Epithelial cell of esophagus (primary cell): ENCODE measurements at regions not wholly inside any gene's neighbourhood (a gene's known extent, or its start where the extent isn't known, plus 50 kb on each side); places are given as distances from the start of the nearest gene placed in this dataset.

ENCODE experiments used
- DNase-seq: peaks from one replicate; pipeline ENCODE4 v3.0.0; 2010; ENCODE audit warnings: low read depth
- H3K4me3 ChIP-seq: 2 replicates; pipeline ENCODE4 v1.5.1; 2011; ENCODE audit warnings: mild to moderate bottlenecking, low read length, control low read depth
- CTCF ChIP-seq: IDR thresholded peaks from 2 replicates; pipeline ENCODE4 v1.5.1; 2011; ENCODE audit warnings: low read depth, mild to moderate bottlenecking, low read length, control low read depth, inconsistent platforms; ENCODE audit not compliant: insufficient read depth; ENCODE audit errors: missing control alignments

- TF ChIP-seq CTCF, result no peak
- DNase-seq, result peak; percentile 56
- H3K4me3 ChIP-seq, result no peak overlapping the region
These were observed 171.5 kb upstream of the AKIRIN2 start for GRCh38 chr6:87873556-87873955.

GRCh38 chr6:87870556-87870955, 168.5 kb upstream of the AKIRIN2 start:
- TF ChIP-seq CTCF, result no peak
- DNase-seq, result peak; percentile 25

GRCh38 chr6:87869064-87869905, 167.3 kb upstream of the AKIRIN2 start:
- no peak for DNase-seq
- no peak for TF ChIP-seq CTCF
- H3K4me3 ChIP-seq, result no peak overlapping the region

More at GRCh38 chr6:87870556-87870955, 168.5 kb upstream of the AKIRIN2 start:
- no peak overlapping the region for H3K4me3 ChIP-seq

GRCh38 chr6:87860902-87861301, 158.9 kb upstream of the AKIRIN2 start:
- TF ChIP-seq CTCF, result no peak
- DNase-seq, result no peak

GRCh38 chr6:87858440-87858839, 156.4 kb upstream of the AKIRIN2 start:
- DNase-seq, result no peak
- H3K4me3 ChIP-seq, result no peak overlapping the region
- TF ChIP-seq CTCF, result no peak

More at GRCh38 chr6:87860902-87861301, 158.9 kb upstream of the AKIRIN2 start:
- H3K4me3 ChIP-seq, result no peak overlapping the region

GRCh38 chr6:87851674-87852299, 149.8 kb upstream of the AKIRIN2 start:
- TF ChIP-seq CTCF, result no peak
- no peak overlapping the region for H3K4me3 ChIP-seq
- DNase-seq, result no peak
